ENCODE measurements at regions not wholly inside any gene's neighbourhood (a gene's known extent, or its start where the extent isn't known, plus 50 kb on each side); places are given as distances from the start of the nearest gene placed in this dataset.

GRCh38 chr4:27276307-27277073 lies 415.8 kb downstream of the STIM2 start:
- DNase-seq, result no peak

DNA sequence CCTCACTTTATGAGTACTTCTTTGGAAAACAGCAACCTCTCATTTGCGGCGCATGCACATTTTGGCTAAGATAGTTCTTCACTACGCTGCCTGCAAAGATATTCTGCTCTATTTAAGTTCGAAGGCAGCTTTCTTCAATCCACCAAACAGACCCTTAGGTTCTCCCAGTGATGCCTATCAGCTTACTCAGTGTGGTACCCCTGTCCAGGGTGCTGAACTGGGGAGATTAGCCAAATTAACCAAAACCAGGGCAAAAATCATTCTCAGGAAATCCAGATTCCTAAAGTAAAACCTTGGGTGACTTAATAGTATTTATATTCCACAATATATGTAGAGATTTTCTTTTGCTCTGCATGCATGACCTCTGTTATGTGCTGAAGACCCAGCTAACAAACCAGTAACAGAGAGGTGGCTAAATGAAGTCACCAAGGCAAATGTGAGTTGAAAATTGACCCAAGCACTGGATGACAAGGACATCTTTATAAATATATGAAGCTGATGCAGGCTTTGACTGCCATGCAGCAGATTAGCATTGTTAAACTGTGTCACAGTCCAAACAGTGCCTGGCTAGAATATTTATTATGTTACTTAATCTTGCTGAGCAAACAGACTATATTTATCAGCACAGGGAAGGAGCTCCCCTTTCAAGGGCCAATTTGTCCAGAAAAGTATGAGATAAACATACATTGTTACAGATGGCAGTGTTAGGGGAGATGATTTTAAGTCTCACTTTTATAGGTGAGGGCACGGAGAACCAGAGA lies 418.2 kb downstream of the STIM2 start:
- peak; percentile 2 for DNase-seq

DNA sequence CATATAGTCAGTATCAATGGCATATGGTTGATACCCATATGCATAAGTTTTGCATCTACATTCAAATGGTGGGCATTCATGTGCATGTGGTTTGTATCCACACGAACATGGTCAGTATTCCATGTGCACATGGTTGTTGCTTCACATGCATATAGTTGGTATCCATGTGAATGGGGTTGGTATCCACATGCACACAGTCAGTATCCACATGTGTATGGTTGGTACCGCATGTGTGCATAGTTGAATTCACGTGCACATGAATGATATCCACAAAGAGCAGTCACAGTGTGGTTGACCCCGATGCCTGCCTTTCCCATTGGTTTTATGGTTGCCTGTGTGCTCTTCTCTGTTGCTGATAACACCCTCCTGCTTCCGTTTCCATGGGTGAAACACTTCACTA lies 427.9 kb downstream of the STIM2 start:
- DNase-seq, result no peak

- no peak for DNase-seq
These were observed 429.1 kb downstream of the STIM2 start for GRCh38 chr4:27289704-27290103.

DNA sequence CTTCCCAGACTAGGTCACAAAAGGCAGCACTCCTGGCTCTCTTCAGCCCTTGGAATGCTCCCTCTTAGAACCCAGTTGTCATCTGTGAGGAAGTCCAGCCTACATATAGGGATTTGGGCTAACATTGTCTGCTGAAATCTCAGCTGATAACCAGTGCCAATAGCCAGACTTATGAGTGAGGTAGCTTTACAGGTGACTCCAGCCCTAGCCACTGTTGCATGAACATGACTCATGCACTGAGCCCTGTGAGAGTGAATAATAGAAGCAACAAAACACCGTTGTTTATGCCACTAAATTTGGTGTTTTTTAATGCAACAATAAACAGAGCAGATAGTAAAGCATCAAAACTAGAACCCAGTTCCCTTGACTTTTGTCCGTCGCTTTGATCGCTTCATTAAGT lies 433.2 kb downstream of the STIM2 start:
- no peak for DNase-seq

- DNase-seq, result no peak
These were observed 444.1 kb downstream of the STIM2 start for GRCh38 chr4:27304751-27305150.

GRCh38 chr4:27305246-27305645 lies 444.6 kb downstream of the STIM2 start:
- no peak for DNase-seq

DNA sequence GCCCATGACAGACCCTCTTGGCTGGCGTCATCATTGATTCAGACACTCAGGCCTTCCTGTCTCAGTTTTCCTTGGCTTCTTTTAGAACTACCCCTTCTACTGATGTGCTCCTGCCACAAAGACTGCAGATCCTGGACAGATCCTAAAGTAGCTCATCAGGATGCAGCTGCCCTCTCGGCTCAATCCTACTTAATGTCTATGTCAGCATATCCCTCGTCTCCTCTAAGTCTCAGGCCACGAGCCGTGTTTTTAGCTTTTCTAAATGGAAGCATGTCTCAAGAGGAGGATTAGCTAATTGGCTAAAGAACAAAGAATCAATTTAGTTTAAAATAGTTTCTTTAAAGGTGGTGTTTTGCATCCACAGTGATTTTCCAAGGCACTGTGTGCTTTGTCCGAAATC lies 447.7 kb downstream of the STIM2 start:
- no peak for DNase-seq

GRCh38 chr4:27315625-27316024 lies 455.0 kb downstream of the STIM2 start:
- no peak for DNase-seq

DNA sequence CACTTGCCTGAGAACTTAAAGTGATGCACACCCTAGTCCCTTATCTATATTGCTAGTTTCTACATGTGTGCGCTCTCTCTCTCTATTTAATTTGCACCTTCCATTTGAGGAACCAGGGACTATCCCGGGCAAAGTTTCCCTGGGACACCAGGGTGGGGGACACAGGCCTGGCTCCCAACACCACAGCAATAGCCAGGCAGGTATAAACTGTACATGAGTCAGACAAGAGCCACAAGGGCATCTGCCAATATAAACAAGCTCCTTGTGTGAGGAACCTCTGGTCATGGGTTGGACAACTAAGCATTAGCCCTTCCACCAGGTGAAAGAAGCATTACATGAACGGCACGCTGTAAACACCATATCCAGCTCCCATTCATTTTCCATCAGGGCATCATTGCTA lies 455.5 kb downstream of the STIM2 start:
- no peak for DNase-seq

DNA sequence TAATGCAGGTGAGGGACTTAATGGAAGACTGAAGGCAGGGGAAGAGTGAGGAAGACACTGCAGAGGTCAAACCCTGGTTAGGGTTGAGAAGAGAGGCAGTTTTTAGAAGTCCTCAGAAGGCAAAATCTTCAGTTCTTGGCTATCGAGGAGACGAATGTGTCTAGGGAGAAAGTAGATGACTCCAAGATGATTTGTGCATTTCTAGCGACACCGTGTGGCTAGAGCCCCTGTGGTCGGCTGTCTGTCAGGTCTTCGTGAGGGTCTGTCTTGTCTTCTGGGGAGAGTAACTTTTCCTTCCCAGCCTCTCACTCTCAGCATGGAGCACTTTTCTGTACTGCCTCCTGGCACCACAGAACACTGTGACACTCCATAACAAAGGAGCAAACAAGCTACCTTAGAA lies 458.1 kb downstream of the STIM2 start:
- peak; percentile 31 for DNase-seq

DNA sequence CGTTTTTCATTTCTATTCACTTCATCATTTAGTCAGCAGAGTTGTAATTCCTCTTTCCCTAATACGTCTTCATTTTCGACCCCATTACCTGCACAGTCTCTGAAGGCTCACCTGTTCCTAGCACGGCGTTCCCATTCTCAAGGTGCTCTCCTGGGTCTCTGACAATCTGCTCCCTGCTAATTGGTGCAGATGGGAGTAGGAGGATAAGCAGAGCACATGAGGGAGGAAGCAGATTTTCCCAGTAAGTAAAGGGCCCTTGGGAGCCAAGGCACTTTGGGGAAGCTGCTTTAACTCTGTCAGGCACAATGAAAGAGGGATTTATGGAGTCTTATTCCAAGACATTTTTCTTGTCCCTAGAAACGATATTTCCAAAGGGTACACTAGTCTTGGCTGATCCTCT lies 466.4 kb downstream of the STIM2 start:
- no peak for DNase-seq

DNA sequence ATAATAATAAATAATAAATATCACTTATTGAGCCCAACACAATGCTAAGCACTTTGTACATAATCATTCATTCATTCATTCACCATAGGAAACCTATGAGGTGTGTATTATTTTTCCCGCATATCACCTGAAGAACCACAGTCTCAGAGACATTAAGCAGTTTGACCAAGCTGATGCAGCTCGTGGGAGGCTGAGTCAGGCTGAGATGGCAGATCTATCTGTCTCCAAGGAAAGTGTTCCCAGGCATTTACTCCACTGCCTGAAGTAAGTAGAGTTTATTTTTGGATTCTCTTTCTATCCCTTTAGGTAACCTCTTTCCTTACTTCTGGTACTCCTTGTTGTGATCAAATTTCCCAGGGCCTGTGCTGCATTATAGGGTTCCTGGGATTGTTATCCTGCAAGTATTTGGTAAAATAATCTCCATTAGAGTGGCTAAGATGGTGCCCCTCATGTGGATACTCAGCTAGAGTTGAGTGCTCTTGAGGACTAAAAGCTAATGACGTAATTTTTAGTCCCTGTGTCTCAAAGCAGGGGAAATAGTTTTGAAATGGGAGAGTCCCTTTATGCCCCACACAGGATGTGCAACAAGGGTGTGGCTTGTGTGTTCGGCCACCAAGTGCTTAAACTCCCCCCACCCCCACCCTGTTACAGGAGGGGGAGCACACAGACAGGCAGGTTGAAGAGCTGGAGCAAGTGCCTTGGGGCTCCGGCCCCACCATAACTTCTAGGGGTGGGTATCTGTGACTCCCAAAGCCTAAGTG lies 467.0 kb downstream of the STIM2 start:
- no peak for DNase-seq

DNA sequence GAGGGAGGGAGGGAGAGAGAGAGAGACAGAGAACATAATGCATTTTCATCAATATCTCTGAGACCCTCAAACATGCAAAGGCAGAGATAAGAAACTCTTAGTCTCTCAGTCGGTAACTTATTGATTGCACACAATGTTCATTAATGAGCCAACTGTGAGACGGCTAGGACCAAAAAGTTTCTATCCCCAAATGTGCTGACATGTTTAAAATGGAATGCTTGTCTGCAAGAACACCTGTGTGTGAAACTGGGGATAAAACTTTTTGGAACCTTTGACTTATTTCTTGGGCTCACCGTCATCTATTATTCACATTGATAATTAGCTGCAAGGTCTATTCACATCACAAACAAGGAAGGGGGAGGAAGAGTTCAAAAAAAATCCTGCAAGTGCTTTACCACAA lies 477.9 kb downstream of the STIM2 start:
- DNase-seq, result no peak

DNA sequence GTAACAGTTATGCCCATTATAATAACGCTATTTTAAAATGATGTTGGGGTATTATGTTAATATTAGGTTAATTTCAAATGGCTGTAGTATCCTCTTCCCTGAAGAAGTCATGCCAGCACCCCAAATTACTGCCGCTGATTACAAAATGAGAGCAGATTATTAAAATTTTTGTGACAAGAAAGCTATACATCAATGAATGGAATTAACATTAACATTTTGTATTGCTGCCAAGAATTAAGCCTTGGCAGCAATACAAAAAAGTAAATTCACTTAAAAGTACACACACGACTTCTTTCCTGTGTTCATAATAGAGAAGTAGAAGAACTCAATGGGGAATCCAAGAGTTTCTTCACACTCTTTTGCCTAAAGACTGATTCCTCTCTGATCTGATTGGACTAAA lies 482.8 kb downstream of the STIM2 start:
- no peak for DNase-seq

- DNase-seq, result no peak
These were observed 489.5 kb downstream of the STIM2 start for GRCh38 chr4:27350161-27350560.

DNA sequence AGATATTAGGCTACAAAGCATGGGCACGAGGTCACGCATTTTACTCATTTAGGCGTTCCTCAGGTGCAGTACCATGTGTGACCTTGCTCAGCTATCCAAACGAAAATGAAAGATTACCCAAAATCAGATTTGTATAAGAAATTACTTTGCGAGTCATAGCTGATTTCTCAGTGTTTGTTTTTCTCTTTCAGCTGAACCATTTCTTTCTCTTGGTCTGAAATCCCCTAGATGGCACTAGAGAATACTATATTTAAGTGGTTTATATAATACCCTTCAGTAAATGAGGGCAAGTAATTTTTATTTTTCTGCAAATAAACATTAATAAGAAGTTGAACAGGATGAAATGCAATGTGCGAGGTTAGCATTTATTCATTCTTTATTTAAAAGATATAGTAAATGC lies 496.6 kb downstream of the STIM2 start:
- no peak for DNase-seq

GRCh38 chr4:27358269-27358668 lies 497.6 kb downstream of the STIM2 start:
- DNase-seq, result no peak

DNA sequence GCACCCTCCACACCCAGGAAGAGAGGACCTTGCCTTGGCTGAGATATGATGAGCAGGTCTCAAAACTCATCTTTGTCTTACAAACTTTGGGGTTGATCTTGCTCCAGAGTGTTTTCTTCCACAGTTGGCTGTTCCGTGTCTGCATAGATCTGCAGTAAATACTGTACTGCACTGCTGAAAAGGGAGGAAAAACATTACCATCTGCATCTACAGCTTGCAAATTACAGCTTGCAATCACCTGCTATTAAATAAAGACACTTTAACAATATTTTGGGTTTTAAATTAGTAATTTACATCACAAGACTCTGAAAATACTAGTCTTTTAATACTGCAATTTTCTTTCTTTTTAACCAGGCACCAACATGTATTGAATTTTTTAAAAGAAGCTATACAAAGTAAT lies 499.5 kb downstream of the STIM2 start:
- DNase-seq, result no peak

DNA sequence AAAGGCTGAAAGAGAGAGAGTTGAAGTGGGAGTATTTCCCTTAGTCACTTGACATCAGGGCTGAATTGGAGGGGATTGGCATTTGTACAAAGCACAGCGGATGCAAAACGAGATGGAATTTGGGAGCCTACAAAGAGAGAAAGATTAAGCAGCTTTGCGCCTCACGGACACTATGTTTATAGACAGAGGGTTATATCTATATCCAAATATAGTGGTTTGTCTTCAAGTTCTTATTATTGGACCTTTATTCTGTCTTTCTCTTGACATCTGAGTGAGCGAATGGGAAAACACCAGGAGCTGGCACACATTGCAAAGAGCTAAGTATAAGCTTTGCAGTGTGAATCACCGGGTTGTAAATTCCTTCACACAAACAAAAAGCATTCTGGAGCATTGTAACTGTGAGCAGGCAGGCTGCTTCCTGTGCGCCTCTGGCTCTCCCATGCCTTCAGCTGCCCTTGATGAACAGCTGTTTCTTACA lies 500.2 kb downstream of the STIM2 start:
- DNase-seq, result no peak

GRCh38 chr4:27364509-27364908 lies 503.9 kb downstream of the STIM2 start:
- DNase-seq, result no peak

DNA sequence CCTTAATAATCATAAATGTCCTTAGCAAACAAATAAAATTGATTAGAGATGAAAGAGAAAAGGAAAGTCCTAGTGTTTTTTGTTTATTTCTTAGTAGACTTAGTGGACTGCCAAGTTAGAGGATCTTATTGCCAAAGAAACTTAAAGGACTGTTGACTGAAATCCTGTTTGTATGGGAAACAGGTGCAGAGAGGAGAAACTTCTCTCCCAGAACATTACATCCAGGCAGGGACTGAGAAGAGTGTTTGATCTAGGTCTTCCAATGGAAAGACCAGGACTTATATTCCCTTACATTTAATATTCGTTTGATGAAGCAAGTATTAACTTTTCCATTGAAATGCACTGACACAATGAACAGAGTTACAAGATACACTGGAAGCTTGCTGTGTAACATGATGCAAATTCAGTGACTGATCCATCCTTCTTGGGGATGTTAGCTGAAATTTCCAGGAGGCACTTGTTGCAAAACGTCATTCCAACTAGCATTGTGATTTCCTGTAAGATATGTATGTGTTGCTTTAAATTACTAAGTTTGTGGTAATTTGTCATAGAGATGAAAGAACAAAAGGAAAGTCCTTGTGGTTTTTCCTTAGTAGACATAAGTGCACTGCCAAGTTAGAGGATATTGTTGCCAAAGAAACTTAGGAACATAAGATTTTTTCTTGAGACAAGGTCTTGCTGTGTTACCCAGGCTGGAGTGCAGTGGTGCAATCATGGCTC lies 505.6 kb downstream of the STIM2 start:
- no peak for DNase-seq

GRCh38 chr4:27368781-27369180 lies 508.1 kb downstream of the STIM2 start:
- no peak for DNase-seq
